GM19240 (cell line): ENCODE measurements at regions not wholly inside any gene's neighbourhood (a gene's known extent, or its start where the extent isn't known, plus 50 kb on each side); places are given as distances from the start of the nearest gene placed in this dataset.

Source experiments
- DNase-seq: peaks from one replicate; pipeline ENCODE4 v3.0.0; 2011; ENCODE audit warnings: low spot score; ENCODE audit not compliant: insufficient read length

GRCh38 chr7:106421181-106421762 lies 136.5 kb upstream of the NAMPT start:
- no peak for DNase-seq

DNA sequence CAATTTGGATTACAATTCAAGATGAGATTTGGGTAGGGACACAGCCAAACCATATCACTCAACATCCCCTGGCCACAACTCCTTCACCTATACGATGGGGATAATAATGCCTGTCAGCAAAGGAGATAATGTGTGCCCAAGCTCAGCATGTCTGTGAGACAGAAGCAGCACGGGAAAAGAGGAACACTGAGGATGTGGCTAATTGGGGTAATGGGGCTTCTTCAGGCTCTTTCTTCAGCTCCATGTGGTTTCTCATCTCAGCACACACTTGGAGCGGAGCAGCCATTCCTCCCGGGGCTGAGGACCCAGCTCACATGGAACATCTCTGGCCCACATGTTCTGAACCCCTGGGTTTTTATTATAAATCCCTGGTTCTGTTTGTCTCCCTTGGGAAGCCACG lies 136.0 kb upstream of the NAMPT start:
- DNase-seq, result no peak

GRCh38 chr7:106420210-106420609 lies 135.4 kb upstream of the NAMPT start:
- no peak for DNase-seq

- no peak for DNase-seq
Measured at GRCh38 chr7:106419455-106420182, 134.8 kb upstream of the NAMPT start.

DNA sequence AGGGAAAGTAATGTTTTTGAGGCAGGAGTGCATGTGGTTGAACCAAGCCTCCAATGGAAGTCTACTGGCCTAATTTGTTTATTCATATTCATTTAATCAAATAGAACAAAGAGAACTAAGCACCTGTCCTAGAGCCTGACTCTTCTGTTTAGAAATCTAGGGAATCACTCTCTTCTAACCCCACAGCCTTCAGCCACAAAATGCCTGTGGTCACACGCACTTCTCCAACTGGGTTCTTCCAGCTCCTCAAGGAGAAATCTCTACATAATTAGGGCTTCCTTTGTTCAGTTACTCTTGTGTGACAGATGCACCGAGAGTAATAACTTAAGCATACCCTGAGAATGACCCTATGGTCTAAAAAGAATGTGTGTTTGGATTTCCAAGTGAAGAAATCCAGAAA lies 133.7 kb upstream of the NAMPT start:
- no peak for DNase-seq

GRCh38 chr7:106418094-106418493 lies 133.3 kb upstream of the NAMPT start:
- DNase-seq, result no peak

- no peak for DNase-seq
Measured at GRCh38 chr7:106417273-106417902, 132.6 kb upstream of the NAMPT start.

DNA sequence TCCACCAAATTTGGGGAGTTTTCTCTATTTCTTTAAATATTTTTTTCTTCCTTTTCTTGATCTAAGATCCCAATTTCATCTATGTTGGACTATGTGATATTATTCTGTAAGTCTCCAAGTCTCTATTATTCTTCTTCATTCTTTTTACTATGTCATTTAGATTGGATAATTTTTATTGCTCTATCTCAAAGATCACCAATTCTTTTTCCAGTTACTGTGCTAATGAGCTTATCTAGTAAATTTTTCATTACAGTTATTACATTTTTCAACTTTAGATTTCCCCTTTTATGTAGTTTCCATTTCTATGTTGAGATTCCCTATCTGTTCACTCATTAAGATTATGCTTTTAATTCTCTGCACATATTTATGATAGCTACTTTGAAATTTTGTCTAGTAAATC lies 131.6 kb upstream of the NAMPT start:
- DNase-seq, result no peak

- DNase-seq, result no peak
Measured at GRCh38 chr7:106415433-106415832, 130.7 kb upstream of the NAMPT start.

DNA sequence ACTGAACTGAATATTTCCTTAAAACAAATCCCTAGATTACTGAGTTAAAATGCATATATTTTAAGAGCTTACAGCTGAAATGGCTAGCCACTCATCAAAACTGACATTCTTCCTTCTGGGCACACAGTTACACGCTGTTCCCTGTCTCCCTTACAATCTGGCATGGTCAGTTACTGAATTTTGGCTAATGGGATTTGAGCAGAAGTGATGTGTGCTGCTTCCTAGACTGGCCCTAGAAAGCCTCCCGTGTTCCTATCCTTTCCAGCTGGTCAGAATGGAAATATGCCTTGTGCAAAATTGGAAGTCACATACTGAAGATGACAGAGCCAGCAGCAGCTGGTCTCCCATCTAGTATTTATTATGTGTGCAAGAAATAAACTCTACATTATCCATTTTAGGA lies 128.7 kb upstream of the NAMPT start:
- no peak for DNase-seq

GRCh38 chr7:106405697-106406141 lies 120.9 kb upstream of the NAMPT start:
- DNase-seq, result no peak

DNA sequence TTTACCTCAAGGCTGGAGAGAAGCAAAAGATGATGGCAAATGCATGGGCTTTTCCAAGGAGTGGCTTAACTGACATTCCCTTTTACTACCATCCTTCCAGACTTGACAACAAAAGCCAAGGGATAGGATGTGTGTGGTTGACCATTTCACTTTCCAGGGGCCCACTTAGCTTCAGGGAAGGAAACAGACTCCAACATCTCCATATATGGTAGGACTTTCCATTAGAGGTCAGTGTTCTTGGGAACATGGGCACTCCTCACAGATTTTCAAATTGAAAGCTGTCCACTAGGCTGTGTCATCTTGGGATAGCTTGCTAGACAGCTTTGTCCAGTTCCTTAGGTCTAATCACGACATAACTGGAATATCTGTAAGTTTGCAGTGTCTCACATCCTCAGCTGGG lies 118.1 kb upstream of the NAMPT start:
- no peak for DNase-seq

- no peak for DNase-seq
Measured at GRCh38 chr7:106400923-106401322, 116.1 kb upstream of the NAMPT start.

GRCh38 chr7:106398786-106399185 lies 114.0 kb upstream of the NAMPT start:
- DNase-seq, result no peak

- DNase-seq, result no peak
Measured at GRCh38 chr7:106397994-106398393, 113.2 kb upstream of the NAMPT start.

DNA sequence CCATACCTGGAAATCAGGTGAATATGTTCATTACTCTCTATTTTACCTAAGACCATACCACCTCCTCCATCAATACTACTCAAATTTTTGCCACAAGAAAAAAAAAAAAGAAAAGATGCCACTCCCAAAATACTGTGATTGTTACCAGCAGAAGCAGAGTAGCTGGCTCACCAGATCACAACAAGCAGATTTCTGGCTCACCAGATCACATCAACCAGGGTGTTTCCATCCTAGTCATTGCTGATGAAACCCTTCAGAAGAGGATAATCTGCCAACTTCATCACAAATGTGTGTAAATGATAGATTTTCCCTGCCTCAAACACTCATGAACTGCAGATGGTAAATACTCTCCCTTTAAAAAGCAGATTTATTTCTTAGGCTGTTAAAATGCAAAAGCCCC lies 109.7 kb upstream of the NAMPT start:
- no peak for DNase-seq

- DNase-seq, result no peak
Measured at GRCh38 chr7:106393564-106394251, 108.9 kb upstream of the NAMPT start.

DNA sequence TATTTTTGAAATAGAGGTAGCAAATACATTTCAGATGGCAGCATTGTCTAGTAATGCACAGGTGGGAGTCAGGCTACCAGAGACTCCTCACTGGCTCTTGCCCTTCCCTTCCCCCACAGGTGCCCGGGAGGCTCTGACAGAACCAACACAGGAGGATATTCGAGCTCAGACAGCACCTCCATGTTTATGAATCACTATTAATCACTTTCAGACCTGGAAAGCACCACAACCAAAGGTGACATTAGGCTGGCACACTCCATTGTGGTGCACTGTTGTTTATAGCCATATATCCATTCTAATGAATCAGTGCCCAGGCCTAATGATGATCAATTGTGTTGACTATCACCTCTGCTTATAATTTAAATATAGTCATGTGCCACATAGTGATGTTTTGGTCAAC lies 107.8 kb upstream of the NAMPT start:
- no peak for DNase-seq

- no peak for DNase-seq
Measured at GRCh38 chr7:106392144-106392543, 107.4 kb upstream of the NAMPT start.

DNA sequence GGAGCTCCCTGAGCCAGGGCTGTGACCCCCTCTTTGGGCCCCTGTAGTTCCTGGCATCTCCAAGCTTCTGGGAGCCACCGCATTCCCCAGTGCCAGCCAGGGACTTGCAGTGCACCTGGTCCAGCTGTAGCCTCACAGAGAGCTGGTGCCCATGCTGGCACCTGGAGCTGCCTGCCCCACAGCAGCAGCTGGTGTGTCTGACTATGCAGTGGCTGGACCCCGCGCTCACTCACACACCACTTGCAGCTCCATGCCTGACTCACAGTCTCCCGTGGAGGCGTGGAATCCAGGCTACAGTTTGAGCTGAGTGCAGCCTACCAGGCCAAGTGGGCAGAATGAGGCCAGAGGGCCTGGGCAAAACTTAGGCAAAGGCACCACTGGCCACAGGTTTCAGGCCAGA lies 102.2 kb upstream of the NAMPT start:
- DNase-seq, result no peak

GRCh38 chr7:106384373-106384772 lies 99.6 kb upstream of the NAMPT start:
- no peak for DNase-seq

DNA sequence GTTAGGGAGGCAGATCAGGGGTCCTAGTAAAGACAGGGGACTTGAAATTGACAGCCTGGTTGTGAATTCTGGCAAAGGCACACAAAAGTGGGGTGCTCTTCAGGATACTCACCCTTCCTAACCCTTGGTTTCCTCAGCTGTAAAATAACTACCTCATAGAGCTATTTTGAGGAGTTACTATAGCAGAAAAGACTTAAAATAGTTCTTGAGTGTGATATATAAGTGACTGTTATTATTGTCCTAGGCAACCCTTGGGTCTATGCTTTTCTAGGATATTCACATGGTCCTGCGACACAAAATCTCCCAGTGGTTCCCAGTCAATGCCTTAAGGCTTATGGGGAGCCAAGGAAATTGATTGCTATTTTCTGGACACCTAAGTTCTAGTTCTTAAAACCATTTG lies 98.1 kb upstream of the NAMPT start:
- DNase-seq, result no peak
